ENCODE measurements at regions not wholly inside any gene's neighbourhood (a gene's known extent, or its start where the extent isn't known, plus 50 kb on each side); places are given as distances from the start of the nearest gene placed in this dataset.
"Not testable (repeated sequence)": the region's sequence is repeated elsewhere in the genome, so short reads cannot be mapped to it uniquely, and the experiment has no call there.

DNA sequence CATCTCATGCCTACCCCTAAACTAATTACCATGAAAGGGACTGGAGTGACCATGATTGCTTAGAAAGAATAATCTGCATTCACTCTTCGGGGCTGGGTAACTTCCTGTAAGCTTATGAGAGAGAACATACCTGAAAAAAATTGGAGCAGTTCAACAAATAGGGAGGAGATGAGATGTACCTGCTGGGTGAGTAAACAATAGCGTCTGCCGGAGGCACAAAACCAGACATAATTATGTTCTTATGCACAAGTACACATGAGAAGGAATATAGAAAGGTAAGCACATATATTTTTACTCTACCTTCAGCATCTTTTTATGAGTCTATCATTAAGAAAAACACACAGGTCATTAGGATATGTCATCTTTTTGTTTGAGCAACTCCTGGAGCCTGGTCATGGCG is 224.6 kb upstream of the FERD3L start:
- no peak for DNase-seq

DNA sequence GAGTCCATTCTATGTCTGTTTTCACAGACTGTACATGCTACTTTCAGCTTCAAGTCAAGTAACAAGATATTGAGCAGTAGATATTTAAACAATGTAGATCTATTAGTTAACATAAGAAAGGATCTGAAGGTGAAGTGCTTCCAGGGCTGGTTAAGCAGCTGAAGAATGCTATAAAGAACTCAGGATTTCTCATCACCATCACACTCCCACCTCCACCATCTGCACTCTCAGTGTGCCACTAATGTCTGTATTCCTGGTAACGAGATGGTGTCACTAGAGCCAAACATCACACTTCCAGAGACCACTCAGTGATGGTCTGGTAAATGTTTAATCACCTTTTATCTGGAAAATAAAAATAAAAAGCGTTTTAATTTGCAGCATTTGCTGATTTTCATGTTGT is 224.0 kb upstream of the FERD3L start:
- DNase-seq: no peak

DNA sequence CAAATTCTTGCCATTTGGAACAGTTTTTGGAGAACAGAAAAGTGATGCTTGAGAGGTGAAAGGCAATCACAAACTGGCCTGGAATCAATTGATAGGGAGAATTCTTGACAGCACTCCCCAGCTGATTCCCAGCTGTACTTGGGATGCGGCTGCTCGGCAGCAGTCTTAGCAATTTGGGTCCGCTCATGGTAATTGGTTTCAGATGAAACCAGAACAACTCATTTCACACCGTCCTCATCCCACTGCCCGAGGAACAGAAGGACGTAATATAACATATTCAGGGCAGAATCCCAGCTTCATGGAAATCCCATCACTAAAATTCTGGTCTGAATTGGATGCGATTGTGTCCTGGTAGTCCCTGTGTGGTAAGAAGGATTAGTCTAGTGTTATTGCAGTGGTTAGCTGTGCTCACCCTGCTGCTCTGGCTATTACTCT is 223.3 kb upstream of the FERD3L start:
- no peak for DNase-seq

DNA sequence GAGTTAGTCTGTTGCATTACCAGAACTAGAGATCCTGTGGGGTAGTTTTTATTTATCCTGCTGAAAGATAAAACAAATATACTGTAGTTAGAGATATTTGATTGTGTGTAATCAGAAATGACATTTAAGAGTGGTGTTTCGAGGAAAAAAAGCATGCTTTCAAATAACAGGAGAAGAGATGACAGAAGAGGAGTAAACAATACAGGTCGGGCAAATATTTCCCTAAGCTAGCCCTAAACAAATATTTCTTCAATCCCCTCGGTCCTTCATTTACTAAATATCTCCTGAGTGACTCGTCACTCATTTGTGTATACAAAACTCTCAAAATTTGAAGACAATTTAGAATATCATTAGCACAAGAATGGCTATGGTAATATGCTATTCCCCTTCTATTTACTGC is 219.7 kb upstream of the FERD3L start:
- DNase-seq: no peak

DNA sequence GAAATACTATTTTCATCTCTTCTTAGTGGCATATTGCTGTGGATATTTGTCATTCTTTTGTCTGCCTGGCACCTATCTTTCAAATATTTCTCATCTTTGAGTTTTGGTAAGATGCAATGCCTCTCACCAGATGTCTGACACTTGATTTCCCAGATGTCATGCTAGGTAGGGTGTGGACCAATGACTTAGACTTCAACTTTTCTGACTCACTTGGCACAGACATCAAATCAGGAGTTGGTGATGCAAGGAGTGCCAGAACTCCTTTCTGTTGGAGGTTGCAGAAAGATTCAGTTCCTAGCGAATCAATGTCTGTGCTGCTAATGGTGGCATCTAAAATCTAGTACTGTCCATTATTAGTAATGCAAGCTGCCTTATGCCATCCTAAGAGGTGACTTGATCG is 216.9 kb upstream of the FERD3L start:
- no peak for DNase-seq

DNA sequence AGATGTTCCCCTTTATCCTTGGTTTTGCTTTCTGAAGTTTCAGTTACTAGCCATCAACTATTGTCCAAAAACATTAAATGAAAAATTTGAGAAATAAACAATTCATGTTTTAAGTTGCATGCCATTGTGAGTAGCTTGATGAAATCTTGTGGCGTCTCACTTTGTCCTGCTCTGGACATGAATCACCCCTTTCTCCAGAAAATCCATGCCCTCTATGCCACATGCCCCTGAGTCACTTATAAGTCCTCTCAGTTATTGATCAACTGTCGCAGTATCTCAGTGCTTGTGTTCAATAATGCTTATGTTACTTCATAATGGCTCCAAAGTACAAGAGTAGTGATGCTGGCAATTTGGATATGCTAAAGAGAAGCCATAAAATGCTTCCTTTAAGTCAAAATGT is 208.0 kb upstream of the FERD3L start:
- DNase-seq: no peak

DNA sequence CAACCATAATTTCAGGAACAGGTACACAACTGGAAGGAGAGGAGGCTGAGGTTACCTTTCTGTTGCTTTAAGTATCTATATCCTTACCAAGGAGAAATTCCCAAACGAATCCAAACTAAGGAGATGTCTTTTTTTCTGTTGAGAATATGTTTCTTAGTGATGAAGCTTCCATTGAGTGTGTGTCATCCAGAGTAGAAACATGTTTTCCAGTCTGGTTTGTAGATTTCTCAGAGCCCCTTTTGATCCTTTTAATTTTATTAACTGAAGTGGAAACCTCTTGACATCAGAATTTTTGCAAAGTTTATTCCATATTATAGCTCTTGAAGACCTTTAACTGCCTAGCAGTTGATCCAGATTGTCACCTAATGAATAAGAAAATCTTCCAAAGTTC is 207.1 kb upstream of the FERD3L start:
- no peak for DNase-seq

DNA sequence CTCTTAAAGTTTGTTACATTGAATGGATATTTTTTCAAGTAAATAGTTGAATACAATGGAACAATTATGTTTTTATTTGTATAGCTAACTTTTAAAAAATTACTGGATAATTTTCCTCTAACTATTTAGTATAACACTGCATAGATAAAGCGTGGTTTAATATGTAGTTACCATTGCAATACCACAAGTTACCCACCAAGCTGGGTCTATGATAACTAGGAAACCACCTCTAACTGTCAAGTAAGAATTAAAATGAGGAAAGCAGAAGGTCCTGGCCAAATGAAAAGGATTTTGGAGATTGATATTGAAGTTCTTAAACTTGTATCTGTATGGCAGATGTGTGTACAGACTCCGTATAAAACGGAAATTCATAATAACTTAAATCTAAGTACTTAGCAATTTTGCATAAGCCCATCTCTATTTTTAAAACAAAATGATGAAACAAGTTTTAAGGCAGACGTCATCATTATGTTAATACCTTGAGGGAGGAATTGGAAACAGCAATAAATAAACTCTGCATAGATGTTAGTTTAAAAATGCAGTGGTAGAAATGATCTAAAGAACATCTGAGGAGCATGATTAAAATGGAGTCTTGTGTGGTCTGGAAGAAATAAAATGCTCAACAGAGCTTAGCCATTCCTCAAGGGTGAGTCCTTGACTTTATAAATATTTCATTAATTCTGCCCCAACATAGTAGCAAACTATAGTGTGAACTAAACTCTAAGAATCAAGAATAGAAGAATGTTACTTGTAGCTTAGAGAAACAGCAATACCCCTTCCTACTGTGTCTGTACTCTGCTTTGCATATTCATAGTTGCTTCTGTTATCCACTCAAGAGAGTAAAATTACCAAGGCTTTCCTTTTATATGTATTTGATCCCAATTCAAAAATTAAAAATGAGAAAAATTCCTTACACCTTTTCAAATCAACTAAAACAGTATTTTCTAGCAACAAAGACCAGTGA is 206.4 kb upstream of the FERD3L start:
- no peak for DNase-seq

DNA sequence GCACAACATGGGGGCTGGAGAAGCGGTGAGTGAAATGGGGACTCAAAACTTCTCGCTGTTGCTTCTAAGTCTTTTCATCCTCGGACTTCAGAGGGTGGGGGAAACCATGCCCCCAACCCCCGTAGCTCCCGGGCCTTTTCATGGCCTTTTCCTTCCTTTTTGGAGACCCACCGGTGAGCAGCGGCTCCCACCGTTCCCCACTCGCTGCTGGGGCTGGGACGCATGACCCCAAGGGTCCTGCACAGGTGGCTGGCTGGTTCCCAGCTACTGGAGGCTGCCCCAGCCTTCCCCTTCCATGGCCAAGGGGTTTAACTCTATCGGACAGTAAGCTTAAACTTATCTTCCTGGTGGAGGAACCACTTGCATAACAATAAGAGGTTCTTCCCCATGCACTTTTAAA is 194.3 kb upstream of the FERD3L start:
- no peak for DNase-seq

DNA sequence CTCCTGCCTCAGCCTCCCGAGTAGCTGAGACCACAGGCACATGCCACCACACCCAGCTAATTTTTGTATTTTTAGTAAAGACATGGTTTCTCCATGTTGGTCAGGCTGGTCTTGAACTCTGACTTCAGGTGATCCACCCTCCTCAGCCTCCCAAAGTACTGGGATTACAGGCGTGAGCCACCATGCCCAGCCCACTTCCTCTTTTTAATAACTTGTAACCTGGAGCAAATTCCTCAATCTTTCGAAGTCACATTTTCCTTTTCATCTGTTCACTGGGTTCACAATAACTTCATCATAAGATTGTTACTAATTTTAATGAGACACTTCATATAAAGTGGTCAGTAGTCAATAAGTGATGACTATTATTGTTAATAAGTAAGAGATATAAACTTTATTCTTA is 193.3 kb upstream of the FERD3L start:
- not testable (repeated sequence) for DNase-seq

DNA sequence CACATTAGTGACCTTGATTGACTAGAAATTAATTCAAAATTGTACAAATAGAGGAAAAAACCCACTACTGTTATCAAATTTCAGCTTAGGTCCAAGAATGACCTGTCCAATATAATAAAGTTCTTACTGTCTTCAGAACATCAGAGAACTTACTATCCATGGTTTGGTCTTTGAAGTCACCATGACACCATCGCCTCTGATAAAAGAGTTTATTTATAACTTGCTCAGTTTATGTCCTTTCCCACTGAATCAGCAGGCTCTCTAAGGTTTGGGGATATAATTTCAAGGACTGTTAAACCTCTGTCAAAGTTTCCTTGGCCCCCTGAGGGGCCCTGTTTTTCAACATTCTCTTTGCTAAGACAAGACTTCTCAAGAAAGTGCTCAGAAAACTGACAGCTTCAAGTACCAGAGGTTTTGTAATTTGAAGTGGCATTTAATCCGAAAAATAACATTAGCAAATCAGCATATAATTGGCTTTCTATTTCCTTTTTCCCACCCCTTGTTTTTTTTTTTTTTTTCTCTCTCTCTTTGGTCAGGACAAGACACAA is 191.7 kb upstream of the FERD3L start:
- no peak for DNase-seq

DNA sequence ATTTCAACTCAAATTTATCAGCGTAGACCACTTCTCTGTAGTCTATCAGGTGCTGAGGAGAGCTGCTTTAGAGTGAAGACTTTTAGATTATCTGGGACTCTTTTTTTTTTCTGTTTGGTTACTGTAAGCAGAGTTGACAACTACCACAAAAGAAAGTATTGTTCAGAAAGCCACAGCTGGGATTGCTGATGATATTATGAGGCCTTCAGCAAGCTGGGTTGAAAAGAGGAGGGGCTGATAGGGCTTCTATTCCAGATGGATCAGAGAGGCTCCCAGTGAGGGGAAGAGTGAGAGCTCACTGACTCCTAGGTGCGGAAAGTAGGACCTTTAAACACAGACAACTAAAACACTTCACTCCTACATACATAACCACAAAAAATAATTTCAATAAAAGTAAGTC is 188.5 kb upstream of the FERD3L start:
- no peak for DNase-seq

DNA sequence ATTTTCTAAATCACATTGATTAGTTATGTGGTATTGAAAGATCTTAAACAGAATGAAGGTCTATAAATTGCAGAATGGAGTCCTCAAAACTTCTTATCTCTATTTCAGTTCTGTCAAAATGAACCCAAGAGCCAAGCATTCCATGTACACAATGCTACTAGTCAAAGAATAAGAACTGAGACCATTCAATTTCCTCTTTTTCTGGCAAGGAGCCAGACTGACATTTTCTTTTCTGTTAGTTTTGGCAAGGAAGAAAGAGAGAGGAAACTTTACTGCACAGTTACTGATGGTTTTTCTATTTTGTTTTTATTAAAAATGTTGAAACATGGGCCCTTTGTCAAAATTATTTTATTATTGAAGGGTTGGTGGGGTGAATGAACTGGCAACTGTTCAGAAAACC is 181.8 kb upstream of the FERD3L start:
- DNase-seq: no peak

DNA sequence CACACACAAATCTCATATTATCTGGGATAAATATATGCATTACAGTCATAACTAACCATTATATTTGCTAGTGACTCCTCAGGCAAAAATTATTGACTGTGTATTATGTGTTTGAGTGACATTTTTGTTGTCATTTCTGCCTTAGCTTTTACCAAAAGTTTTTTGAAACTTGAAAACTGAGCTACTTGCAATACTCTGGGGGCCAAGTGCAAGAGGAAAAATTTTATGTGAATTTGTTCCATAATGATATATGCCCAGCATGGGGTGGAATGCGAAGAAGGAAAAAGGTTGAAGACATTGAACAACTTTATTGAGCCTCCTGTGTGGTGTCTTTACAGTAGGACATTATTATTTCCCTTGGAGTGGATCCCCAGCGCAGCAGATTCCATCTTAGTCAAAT is 176.8 kb upstream of the FERD3L start:
- no peak for DNase-seq

DNA sequence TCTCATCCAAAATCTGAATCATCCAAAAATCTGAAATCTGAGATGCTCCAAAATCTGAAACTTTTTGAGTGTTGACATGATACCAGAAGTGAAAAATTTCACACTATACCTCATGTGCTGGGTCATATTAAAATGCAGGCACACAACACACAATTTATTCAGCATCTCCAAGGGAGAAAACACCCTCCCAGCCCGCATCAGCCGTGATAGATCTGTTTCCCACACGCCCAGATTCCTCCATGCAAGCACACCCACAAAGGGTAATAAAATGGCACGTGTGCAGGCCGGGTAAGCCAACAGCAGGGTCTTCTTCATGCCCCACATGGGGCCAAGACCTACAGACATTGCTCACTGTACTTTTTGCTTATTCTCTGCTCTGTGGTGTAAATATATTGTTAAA is 173.1 kb upstream of the FERD3L start:
- DNase-seq: no peak

DNA sequence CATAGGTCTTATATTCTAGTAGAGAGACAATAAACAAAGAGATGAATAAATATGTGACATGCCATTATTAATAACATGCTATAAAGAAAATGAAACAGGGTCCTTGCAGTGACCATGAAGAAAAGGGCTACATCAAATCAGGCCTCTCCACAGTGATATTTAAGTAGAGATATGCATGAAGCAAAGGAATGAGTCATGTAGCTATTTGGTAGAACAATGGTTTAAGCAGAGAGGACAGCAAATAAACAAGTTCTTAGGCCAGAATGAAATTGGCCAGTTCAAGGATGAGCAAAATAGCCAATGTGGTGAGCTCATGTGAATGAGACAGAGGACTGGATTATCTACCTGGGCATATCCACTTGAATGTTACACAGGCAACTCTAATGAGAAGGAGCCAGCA is 172.2 kb upstream of the FERD3L start:
- DNase-seq: no peak

DNA sequence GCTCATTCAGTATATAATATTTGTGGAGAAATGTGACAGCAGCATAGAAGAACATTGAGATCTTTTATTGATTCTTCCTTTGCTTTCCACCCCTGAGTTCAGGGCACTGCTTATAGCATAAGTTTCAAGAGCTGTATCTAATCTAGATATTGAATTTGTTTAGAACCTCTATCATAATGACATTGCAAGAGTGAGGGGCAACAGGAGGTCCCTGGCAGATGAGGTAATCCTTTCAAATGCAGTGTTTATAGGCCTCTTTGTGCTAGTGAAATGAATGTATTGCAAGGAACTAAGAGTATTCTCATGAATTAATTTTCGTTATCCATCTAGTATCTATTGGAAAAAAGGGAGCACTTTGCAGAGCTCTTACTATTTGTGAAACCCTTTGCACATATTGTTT is 167.2 kb upstream of the FERD3L start:
- no peak for DNase-seq

DNA sequence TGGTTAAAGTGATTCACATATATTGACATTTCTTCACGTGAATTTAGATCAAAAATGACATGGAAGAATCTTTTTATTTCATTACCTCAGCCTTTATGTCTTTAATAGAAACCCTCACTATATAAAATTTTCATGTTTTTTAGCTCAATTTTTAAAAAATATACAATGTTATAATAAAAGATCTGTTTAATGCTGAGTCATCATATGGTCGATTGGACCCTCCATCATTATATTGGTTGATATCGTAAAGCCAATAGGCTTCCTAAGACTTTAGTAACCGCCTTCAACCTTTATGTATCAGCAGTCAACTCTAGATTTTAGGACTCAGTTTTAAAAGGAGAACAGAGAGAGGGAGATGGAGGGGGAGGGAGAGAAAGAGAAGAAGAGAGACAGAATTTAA is 162.3 kb upstream of the FERD3L start:
- DNase-seq: no peak

DNA sequence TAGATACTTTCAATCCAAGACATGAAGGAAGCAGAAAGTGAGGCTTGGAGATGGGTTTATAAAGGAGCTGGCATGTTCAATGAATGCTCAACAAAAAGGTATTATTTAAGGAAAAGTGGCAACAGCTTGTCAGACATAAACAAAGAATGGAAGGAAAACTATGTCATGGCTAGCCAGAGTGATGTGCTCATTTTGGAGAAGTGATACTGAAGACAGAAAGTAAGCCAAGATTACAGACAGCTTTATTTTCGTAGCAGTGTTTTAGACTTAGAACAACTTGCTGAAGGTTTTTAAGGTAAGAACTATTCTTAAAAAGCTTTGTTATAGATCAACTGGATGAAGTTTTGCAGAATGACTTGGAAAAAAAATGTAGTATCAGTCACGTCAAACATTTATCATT is 160.5 kb upstream of the FERD3L start:
- no peak for DNase-seq

DNA sequence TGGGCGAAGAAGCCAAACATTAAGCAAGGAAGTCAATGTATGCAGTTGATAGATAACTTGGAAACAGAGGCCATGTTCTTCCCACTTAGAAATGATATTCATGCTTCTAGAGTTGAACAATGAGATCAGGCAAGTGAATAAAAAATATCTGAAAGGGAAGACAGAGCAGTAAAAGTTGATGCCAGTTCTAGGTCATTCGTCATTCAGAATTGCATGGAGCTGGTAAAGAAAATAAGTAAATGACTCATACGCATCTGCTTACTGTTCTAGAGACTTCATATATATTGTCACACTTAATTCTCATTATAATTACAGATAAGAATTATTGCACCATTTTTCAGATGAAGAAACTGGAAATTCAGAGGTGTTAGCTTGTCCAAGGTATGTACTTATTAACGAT is 158.9 kb upstream of the FERD3L start:
- DNase-seq: no peak

DNA sequence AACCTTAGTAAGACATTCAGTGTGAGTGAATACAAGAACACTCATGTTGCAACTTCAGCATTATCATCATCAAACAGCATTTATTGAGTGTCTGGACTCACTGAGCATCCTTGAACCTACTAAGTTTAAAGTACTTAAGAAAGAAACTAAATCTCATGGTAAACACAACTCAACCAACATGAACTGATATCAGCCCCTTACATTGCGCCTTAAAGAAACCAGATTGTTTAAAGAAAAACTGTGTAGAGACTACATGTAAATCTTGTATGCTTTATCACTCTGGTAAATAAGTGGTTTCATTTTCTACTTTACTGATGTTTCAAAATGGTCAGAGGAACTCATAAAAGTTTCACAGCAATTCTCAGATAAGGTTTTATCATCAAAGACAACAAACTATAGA is 157.5 kb upstream of the FERD3L start:
- no peak for DNase-seq

DNA sequence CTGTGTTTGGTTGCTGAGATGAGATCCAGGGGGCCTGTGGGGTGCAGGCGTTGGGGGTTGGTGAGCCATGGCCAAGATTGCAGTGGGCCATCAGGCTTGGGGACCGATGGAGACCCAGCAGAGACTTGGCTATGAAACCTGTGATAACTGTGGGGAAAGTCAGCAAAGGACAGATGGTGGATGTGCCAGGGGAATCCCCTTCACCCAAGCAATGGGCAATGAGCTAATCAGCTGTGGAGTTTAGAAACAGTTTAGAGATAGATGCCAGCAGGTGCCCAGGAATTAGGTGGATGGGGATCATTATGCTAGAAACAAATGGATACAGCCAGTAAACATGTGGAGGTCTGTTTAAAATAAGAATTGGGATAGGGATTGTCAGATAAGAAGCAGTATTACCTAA is 151.4 kb upstream of the FERD3L start:
- no peak for DNase-seq

DNA sequence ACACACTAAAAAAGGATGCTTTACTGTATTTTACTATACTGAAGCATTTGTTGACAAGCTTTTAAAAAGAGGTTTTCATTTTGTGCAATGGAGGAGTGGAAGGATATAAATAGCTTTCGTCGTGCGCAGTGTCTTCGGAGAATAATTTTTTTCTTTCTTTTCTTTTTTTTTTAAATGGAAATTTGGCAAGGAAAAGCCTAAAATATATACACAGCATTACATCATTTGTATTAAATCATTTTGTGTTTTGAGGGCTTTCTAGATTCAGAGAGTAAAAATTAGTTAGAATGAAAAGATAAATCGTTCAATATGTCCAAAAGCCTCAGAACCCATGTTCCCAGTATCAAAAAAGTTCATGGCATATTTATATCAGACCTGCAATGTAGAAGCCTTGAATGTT is 150.2 kb upstream of the FERD3L start:
- no peak for DNase-seq

DNA sequence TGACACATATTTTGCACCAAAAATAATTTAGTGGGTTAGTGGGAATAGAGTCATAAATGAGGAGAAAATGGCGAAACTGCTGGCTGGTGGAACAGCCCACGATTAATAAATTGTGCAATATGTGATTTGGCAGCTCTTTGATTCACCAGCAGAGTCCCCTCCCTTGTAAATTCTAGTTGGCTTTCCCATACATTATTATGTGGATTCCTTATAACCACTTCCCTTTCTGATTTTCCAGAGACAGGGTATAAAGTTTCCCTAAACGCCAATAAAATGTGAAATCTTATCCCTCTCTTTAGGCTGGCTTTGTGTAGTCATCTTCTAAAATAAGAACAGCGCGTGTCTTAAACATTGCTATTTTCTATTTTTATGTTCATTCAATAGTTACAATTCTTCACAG is 149.4 kb upstream of the FERD3L start:
- DNase-seq: no peak

DNA sequence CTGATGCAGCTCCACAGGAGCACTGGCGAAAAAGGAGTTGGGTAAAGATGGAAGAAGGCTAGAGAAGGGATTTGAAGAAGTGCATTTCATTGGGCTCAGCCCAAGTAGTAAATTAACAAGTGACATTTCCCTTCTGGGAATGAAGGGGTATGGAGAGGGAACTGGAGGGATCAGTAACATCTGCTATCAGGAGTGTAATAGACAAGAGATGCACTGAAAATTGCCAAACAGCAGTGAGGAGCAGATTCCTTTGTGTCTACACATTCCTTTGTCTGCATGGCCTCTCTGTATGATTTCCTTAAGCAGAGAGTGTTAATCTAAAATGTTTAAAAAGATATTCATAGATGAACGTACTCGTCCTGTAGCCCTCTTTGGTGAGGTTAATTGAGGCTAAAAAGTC is 148.2 kb upstream of the FERD3L start:
- no peak for DNase-seq
